SK-N-MC (cell line): ENCODE measurements at regions not wholly inside any gene's neighbourhood (a gene's known extent, or its start where the extent isn't known, plus 50 kb on each side); places are given as distances from the start of the nearest gene placed in this dataset.
"Not testable (repeated sequence)": the region's sequence is repeated elsewhere in the genome, so short reads cannot be mapped to it uniquely, and the experiment has no call there.

Experiments
- EZH2 ChIP-seq: fragments of 200-600 bp; sonication (generic); IDR thresholded peaks from one replicate; pipeline ENCODE4 v1.6.1; 2017; ENCODE audit warnings: antibody characterized with exemption
- POLR2AphosphoS5 ChIP-seq: IDR thresholded peaks from 2 replicates; pipeline ENCODE4 v1.6.1; 2012; ENCODE audit warnings: mild to moderate bottlenecking, low read depth, low read length, borderline replicate concordance

GRCh38 chr1:143905214-143906179 lies 66.3 kb downstream of the FAM72C start:
- not testable (repeated sequence) for TF ChIP-seq EZH2, POLR2AphosphoS5
